ENCODE measurements at regions not wholly inside any gene's neighbourhood (a gene's known extent, or its start where the extent isn't known, plus 50 kb on each side); places are given as distances from the start of the nearest gene placed in this dataset.

DNA sequence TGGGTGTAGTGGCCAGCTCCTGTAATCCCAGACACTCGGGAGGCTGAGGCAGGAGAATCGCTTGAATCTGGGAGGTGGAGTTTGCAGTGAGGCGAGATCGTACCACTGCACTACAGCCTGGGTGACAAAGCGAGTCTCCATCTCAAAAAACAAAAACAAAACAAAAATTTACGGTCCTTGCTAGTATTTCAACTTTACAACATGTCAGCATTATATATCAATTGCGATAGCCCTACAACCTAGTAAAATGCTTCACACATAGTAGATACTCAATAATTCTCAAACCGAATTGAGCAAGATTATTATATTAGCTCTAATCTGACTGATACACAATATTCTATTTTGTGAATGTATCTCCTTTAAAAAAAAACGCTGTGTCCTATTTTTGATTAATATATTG, 1411.0 kb upstream of the WWC1 start:
- no peaks in the 10 kb centered on the region for H4K20me1 ChIP-seq (replicated peaks; ENCODE audit: control insufficient read depth, extremely low read depth, insufficient read depth, low read length)
- H2AFZ ChIP-seq (ENCODE audit: low read depth, low read length): no peak overlapping the region
- no peaks in the 10 kb centered on the region for H3K79me2 ChIP-seq (ENCODE audit: control insufficient read depth, insufficient read depth, low read length)
- H3K9ac ChIP-seq (replicated peaks; ENCODE audit: extremely low read depth, insufficient read depth, low read length): no peak overlapping the region
- peaks cover 3% of the 10 kb centered on the region for H3K9me3 ChIP-seq (replicated peaks; ENCODE audit: control insufficient read depth, insufficient read depth, low read length)
- TF ChIP-seq, protein P1, sequence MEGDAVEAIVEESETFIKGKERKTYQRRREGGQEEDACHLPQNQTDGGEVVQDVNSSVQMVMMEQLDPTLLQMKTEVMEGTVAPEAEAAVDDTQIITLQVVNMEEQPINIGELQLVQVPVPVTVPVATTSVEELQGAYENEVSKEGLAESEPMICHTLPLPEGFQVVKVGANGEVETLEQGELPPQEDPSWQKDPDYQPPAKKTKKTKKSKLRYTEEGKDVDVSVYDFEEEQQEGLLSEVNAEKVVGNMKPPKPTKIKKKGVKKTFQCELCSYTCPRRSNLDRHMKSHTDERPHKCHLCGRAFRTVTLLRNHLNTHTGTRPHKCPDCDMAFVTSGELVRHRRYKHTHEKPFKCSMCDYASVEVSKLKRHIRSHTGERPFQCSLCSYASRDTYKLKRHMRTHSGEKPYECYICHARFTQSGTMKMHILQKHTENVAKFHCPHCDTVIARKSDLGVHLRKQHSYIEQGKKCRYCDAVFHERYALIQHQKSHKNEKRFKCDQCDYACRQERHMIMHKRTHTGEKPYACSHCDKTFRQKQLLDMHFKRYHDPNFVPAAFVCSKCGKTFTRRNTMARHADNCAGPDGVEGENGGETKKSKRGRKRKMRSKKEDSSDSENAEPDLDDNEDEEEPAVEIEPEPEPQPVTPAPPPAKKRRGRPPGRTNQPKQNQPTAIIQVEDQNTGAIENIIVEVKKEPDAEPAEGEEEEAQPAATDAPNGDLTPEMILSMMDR (IDR thresholded peaks at IDR 0.05; ENCODE audit: extremely low read depth in 1 of 2, insufficient read depth in 1 of 2, low read depth in 1 of 2, low read length in 2 of 2): no peak
- TF ChIP-seq POLR2A (IDR thresholded peaks at IDR 0.05; ENCODE audit: low read depth, low read length) (no peak), EZH2 (IDR thresholded peaks at IDR 0.05; ENCODE audit: borderline replicate concordance, low read depth, low read length, severe bottlenecking) (no peak), FOS (IDR thresholded peaks at IDR 0.05; ENCODE audit: borderline replicate concordance, insufficient read depth, low read length) (no peak), POLR2AphosphoS5 (IDR thresholded peaks at IDR 0.05; ENCODE audit: insufficient read depth, low read depth, low read length) (no peak), GATA2 (IDR thresholded peaks at IDR 0.05; ENCODE audit: insufficient read depth, insufficient read length, low read depth, low read length) (no peak), MYC (IDR thresholded peaks at IDR 0.05; ENCODE audit: low read depth, low read length) (no peak), JUN (IDR thresholded peaks at IDR 0.05; ENCODE audit: borderline replicate concordance, insufficient read depth, insufficient read length, low read depth) (no peak)
- TF ChIP-seq, protein P2, sequence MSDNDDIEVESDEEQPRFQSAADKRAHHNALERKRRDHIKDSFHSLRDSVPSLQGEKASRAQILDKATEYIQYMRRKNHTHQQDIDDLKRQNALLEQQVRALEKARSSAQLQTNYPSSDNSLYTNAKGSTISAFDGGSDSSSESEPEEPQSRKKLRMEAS (IDR thresholded peaks at IDR 0.05; ENCODE audit: insufficient read depth, insufficient read length): no peak
- H3K36me3 ChIP-seq (ENCODE audit: control insufficient read depth in 2 of 2, extremely low read depth in 1 of 2, insufficient read depth in 2 of 2, low read length in 2 of 2): no peaks in the 10 kb centered on the region
- no peak overlapping the region for H3K27ac ChIP-seq (ENCODE audit: insufficient read depth, low read depth, low read length)
- no peak for DNase-seq (ENCODE audit: low read depth, low spot score)
- BruUV-seq (replicated peaks): no TSS peak
- no peak overlapping the region for H3K4me2 ChIP-seq (ENCODE audit: insufficient read depth, low read length)
- no peaks in the 10 kb centered on the region for H3K4me1 ChIP-seq (ENCODE audit: control insufficient read depth, extremely low read depth, insufficient read depth, low read length)
- ChIA-PET CTCF (no interaction called here), POLR2A (no interaction called here)
- dilution Hi-C loops (cut with MboI; ENCODE audit: extremely low pct_ligation_motif_present, low sequenced_read_pairs): no loop called here
- no peaks in the 10 kb centered on the region for H3K27me3 ChIP-seq (ENCODE audit: control insufficient read depth in 2 of 2, insufficient read depth in 2 of 2, low read length in 2 of 2)
- H3K4me3 ChIP-seq (replicated peaks in 1 of 3; ENCODE audit: insufficient read depth in 1 of 3, low read depth in 1 of 3, low read length in 3 of 3): no peak overlapping the region
- intact Hi-C loops (cut with micrococcal nuclease): no loop called here
- no peaks in the 10 kb centered on the region for H3K9me1 ChIP-seq (replicated peaks; ENCODE audit: control insufficient read depth, extremely low read depth, insufficient read depth, low read length)
- no peak for FAIRE-seq

Data from endothelial cell of umbilical vein (primary cell).